Stimulated activated naive B cell treated with anti-CD40 and anti-IgM and Interleukin-4, amounts not matched to agents 10 μg/mL and 1 μg/mL and 100 μg/mL, for 72 hours (primary cell): ENCODE measurements at regions not wholly inside any gene's neighbourhood (a gene's known extent, or its start where the extent isn't known, plus 50 kb on each side); places are given as distances from the start of the nearest gene placed in this dataset.
"Not testable (repeated sequence)": the region's sequence is repeated elsewhere in the genome, so short reads cannot be mapped to it uniquely, and the experiment has no call there.

Experiments
- ATAC-seq, 2 donors: fragments of 150-1000 bp; cut with Tn5 transposase; replicated peaks; 2 replicates each; pipeline ENCODE4 v1.10.0; 2021; ENCODE audit warnings: moderate library complexity in 1 of 2
- DNase-seq: peaks from one replicate; pipeline ENCODE4 v3.0.0; 2021
- H3K27ac Mint-ChIP-seq: one replicate; pipeline ENCODE4 v1.8.0; 2022; ENCODE audit warnings: mild to moderate bottlenecking, mixed read lengths
- H3K27me3 Mint-ChIP-seq, 2 donors: one replicate each; pipeline ENCODE4 v1.8.0; 2022; ENCODE audit warnings: mixed read lengths in 2 of 2
- H3K36me3 Mint-ChIP-seq, 2 donors: one replicate each; pipeline ENCODE4 v1.8.0; 2022; ENCODE audit warnings: mixed read lengths in 2 of 2, mild to moderate bottlenecking in 1 of 2
- H3K4me1 Mint-ChIP-seq, 2 donors: one replicate each; pipeline ENCODE4 v1.8.0; 2022; ENCODE audit warnings: mixed read lengths in 2 of 2, mild to moderate bottlenecking in 1 of 2
- H3K4me3 Mint-ChIP-seq, 2 donors: one replicate each; pipeline ENCODE4 v1.8.0; 2022; ENCODE audit warnings: mild to moderate bottlenecking in 2 of 2, mixed read lengths in 2 of 2, moderate library complexity in 1 of 2
- H3K9me3 Mint-ChIP-seq, 2 donors: one replicate each; pipeline ENCODE4 v1.8.0; 2022; ENCODE audit warnings: mixed read lengths in 2 of 2, mild to moderate bottlenecking in 1 of 2

DNA sequence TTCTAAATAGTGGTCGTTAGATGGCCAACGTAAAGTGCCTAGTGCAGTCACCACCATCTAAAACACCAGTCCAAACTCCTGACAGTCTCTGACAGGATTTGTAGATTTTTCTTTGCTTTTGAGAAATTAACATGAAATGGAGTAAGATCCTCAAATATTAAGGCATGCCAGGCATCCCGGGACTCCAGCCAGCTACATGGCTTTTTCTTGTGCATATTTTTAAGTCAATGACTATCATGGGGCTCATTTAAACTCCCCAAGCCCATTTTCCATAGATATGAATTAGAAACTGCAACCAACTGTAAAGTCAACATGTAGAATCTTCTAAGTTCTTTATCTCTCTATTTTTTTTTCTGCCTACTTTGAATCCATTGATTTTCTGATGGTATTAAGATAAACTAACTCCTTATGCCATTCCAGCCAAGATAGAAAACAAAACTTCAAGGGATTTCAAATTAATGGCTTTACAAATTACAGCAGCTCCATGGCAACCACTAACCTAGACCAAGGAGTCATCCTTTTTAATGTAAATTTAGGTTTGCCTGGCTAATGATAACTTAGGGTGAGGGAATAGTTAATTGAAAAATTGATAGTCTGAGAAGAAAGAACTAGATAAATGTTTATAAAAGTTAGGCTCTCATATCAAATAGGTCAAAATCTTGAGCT is 764.1 kb upstream of the NXPH2 start:
- Mint-ChIP-seq H3K36me3 (no peaks in the 10 kb centered on the region), H3K4me3 (no peak overlapping the region), H3K27me3 (no peaks in the 10 kb centered on the region), H3K4me1 (no peaks in the 10 kb centered on the region), H3K9me3 (peaks cover 13 to 14% of the 10 kb centered on the region in 2 donors), H3K27ac (no peak overlapping the region)
- ATAC-seq = no peak
- DNase-seq = no peak

DNA sequence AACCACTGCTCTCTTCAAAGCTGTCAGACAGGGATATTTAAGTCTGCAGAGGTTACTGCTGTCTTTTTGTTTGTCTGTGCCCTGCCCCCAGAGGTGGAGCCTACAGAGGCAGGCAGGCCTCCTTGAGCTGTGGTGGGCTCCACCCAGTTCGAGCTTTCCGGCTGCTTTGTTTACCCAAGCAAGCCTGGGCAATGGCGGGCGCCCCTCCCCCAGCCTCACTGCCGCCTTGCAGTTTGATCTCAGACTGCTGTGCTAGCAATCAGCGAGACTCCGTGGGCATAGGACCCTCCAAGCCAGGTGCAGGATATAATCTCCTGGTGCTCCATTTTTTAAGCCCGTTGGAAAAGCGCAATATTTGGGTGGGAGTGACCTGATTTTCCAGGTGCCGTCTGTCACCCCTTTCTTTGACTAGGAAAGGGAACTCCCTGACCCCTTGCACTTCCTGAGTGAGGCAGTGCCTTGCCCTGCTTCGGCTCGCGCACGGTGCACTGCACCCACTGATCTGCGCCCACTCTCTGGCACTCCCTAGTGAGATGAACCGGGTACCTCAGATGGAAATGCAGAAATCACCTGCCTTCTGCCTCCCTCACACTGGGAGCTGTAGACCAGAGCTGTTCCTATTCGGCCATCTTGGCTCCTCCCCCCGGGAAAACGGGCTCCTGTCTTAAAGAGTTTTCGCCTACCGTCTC is 758.3 kb upstream of the NXPH2 start:
- not testable (repeated sequence) for H3K4me3 Mint-ChIP-seq, H3K9me3 Mint-ChIP-seq, H3K27me3 Mint-ChIP-seq, H3K27ac Mint-ChIP-seq, H3K4me1 Mint-ChIP-seq, H3K36me3 Mint-ChIP-seq, DNase-seq, ATAC-seq

DNA sequence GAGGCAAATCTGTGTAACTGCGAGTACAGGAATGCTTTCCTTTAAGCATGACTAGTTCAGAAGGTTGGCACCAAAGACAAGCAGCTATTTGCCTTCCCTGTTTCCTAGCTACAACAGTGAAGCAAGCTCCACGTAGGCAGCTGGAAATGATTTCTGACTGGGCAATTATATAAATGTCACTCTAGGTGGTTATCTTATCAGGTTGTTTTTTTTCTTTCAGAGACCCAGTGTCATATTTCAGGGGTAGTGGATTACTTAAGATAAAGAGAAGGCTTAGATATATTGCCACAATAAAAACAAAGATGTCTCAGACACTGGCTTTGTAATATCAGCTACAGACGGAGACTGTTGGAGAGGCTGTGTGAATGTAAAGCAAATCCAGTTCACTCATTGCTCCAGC is 748.9 kb upstream of the NXPH2 start:
- DNase-seq (no peak), ATAC-seq (no peak)
- Mint-ChIP-seq H3K36me3 (no peaks in the 10 kb centered on the region), H3K27ac (no peak overlapping the region), H3K27me3 (no peaks in the 10 kb centered on the region), H3K4me1 (no peaks in the 10 kb centered on the region), H3K9me3 (peaks cover 3 to 4% of the 10 kb centered on the region in 2 donors), H3K4me3 (no peak overlapping the region)

DNA sequence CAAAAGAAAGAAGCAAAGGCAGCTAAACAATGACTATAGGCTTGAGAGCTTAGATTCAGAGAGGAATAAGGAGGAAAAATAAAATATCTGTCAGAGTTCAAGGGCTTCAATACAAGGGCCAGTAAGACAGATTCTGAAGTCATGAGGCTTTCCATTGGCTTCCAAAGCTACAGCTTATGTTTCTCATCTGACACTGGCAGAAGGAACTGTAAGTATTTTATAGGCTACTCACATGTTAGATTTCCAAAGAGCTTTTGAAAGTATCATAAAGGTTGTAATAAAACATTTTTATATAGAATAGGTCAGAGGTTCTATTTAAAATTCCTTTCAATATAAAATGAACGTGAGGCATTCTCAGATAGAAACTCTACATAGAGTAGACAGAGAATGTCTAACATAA is 746.6 kb upstream of the NXPH2 start:
- Mint-ChIP-seq H3K27ac (no peak overlapping the region), H3K4me3 (no peak overlapping the region), H3K9me3 (peaks cover 3% of the 10 kb centered on the region in 2 donors), H3K27me3 (no peaks in the 10 kb centered on the region), H3K36me3 (no peaks in the 10 kb centered on the region), H3K4me1 (no peaks in the 10 kb centered on the region)
- no peak for ATAC-seq
- DNase-seq = no peak

DNA sequence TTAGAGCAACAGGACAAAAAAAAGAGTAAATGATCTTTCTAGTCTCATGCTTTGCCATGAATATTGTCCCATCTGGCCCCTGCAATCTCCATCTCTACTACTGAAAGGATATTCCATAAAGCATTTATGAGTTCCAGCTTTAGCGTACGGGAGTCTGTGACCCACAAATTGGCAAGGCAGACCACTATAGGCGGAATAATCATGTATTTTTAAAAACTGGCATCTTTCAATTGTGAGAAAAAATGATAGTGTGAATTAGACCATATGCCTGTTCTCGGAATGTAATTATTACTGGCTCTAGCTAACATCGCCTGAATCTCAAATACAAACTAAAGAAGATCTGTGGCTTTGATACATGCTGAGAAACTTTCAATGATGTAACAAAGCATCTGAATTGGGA is 738.1 kb upstream of the NXPH2 start:
- H3K4me1 Mint-ChIP-seq = no peaks in the 10 kb centered on the region
- H3K36me3 Mint-ChIP-seq = no peaks in the 10 kb centered on the region
- H3K9me3 Mint-ChIP-seq = peaks cover 3 to 4% of the 10 kb centered on the region in 2 donors
- no peak overlapping the region for H3K27ac Mint-ChIP-seq
- no peak overlapping the region for H3K4me3 Mint-ChIP-seq
- ATAC-seq (no peak), DNase-seq (no peak)
- H3K27me3 Mint-ChIP-seq = no peaks in the 10 kb centered on the region

DNA sequence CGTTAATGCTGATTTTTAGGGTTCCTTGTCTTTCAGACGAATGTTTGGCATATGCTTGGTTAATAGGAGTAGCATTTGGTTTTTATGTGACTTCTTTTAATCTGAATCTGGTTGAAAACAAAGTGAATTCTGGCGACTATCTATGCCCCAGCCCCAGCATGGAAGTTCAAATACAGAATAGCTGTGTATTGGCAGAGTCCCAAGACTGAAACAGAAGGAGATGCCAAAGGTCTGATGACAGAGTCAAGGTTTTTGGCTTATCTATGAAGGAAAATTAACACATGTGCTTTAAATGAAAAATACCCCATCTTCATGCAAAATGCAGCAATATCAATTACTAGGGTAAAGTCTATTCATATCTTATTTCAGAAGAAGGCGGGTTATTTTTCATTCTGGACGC is 734.8 kb upstream of the NXPH2 start:
- Mint-ChIP-seq H3K4me3 (no peak overlapping the region), H3K9me3 (peaks cover 4 to 7% of the 10 kb centered on the region in 2 donors), H3K36me3 (no peaks in the 10 kb centered on the region), H3K27me3 (no peaks in the 10 kb centered on the region), H3K27ac (no peak overlapping the region), H3K4me1 (no peaks in the 10 kb centered on the region)
- ATAC-seq (no peak), DNase-seq (no peak)

DNA sequence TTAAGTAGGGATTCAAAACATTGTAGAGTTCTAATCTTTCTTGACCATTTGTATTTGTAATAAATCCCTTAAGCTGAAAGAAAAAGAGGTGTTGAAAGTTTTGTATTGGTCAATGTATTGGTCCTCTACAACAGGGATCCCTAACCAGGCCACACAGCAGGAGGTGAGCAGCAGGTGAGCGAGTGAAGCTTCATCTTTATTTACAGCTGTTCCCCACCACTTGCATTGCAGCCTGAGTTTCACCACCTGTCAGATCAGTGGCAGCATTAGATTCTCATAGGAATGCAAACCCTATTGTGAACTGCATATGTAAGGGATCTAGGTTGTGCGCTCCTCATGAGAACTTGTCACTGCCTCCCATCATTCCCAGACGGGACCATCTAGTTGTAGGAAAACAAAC is 715.7 kb upstream of the NXPH2 start:
- DNase-seq (no peak), ATAC-seq (no peak)
- Mint-ChIP-seq H3K4me1 (no peaks in the 10 kb centered on the region), H3K9me3 (peaks cover 6 to 8% of the 10 kb centered on the region in 2 donors), H3K27ac (no peak overlapping the region), H3K27me3 (no peaks in the 10 kb centered on the region), H3K36me3 (no peaks in the 10 kb centered on the region), H3K4me3 (no peak overlapping the region)

DNA sequence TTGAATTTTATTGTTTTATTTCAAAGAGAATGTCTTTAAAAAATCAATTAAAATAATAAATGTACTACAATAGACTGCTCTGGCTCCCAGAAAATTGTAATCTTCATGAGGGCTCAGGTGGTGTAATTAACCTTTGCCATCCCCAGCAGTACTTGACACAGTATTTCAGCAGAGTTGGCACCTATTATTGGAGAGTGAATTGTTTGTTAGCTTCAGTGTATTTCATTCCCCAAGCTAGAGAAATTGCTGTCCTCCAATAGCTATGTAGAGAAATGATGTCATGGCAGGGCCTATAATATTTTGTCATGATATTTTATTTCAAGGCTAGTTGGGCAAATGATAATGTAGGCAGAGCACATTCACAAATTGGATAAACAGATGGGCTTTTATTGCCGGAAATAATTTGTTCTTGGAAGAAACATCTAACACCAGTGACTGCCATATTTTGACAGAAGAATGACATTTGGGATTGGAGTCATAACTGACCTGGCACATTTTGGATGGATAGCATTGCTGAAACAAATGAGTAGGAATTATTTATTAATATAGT is 712.0 kb upstream of the NXPH2 start:
- Mint-ChIP-seq H3K36me3 (no peaks in the 10 kb centered on the region), H3K27me3 (no peaks in the 10 kb centered on the region), H3K27ac (no peak overlapping the region), H3K9me3 (peaks cover 0 to 6% of the 10 kb centered on the region in 2 donors), H3K4me1 (no peaks in the 10 kb centered on the region), H3K4me3 (no peak overlapping the region)
- DNase-seq (no peak), ATAC-seq (no peak)

DNA sequence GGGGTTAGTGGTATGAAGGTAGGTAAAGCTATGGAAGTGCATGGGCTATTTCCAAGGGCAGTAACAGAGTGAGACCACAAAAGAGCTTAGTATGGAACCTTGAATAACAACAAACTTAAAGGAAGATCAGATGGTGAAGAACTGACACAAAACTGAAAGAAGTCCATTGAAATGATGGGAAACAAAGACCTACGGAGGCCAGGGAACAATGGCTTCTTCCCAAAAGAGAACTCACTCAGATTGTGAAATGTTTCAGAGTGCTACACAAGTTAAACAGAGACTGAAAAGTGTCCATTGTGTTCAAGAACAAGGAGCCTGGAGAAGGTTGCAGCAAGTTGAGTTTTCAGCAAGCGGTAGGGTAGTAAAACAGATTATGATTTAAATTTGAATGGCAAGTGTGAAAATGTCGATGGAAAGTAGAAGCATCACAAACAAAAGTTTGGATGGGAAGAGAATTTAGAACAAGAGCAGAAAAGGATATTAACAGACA is 700.0 kb upstream of the NXPH2 start:
- H3K4me1 Mint-ChIP-seq = no peaks in the 10 kb centered on the region
- H3K27me3 Mint-ChIP-seq = no peaks in the 10 kb centered on the region
- DNase-seq (no peak), ATAC-seq (no peak)
- H3K36me3 Mint-ChIP-seq = no peaks in the 10 kb centered on the region
- H3K4me3 Mint-ChIP-seq = no peak overlapping the region
- peak overlapping the region; percentile 0 for H3K27ac Mint-ChIP-seq
- H3K9me3 Mint-ChIP-seq = peaks cover 3 to 11% of the 10 kb centered on the region in 2 donors

DNA sequence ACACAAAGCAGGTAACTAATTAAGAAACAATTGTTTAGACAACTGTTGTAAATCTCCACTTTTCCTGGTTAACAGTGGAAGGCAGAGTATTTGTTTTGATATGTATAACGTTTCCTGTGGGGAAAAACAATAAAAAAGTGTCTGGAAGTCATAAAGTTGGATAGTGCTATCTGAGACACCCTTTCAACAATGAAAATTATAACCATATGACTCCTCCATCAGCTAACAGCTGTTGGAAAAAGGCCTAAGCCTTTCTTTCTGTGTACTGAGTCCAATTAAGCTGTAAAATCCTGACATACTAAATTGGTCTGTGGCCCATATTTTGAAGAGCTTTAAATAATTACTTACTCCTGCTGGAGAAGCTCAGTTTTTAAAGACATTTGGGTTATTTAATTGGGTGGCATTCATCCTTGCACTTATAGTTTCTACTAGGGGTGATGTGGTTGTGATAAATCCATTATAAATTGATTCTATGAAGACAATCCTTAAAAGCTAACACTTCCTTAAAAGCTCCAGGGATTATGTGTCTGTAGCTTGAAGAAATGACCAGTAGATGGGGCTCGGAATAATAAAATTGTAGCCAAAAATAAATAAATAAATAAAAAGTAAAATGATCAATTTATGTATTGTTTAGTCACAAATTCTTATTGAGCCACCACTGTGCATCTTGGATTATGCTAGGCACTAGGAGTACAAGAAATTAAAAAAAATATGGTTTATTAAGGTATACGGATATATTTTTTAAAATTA is 698.1 kb upstream of the NXPH2 start:
- DNase-seq (no peak), ATAC-seq (no peak)
- Mint-ChIP-seq H3K27ac (no peak overlapping the region), H3K27me3 (no peaks in the 10 kb centered on the region), H3K36me3 (no peaks in the 10 kb centered on the region), H3K9me3 (peaks cover 3 to 8% of the 10 kb centered on the region in 2 donors), H3K4me3 (no peak overlapping the region), H3K4me1 (no peaks in the 10 kb centered on the region)

DNA sequence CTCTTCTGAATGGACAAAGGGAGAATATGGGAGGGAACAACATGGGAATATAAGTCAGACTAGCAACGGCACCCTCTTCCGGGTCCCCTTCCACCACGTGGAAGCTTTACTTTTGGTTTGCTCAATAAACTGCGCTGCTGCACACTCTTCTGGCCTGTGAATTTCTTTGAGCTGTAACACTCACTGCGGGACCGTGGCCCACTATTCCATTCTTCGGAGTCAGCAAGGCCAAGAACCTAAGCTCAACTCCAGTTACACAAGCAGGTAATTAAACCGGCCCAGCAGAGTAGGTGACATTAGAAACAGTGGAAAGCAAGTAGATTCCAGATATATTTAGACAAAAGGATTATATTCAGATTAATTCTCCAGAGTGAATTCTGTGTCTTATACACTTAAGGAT is 697.4 kb upstream of the NXPH2 start:
- H3K27me3 Mint-ChIP-seq = no peaks in the 10 kb centered on the region
- H3K4me1 Mint-ChIP-seq = no peaks in the 10 kb centered on the region
- no peaks in the 10 kb centered on the region for H3K36me3 Mint-ChIP-seq
- no peak for DNase-seq
- peaks cover 3 to 8% of the 10 kb centered on the region in 2 donors for H3K9me3 Mint-ChIP-seq
- no peak overlapping the region for H3K4me3 Mint-ChIP-seq
- no peak overlapping the region for H3K27ac Mint-ChIP-seq
- ATAC-seq = no peak

DNA sequence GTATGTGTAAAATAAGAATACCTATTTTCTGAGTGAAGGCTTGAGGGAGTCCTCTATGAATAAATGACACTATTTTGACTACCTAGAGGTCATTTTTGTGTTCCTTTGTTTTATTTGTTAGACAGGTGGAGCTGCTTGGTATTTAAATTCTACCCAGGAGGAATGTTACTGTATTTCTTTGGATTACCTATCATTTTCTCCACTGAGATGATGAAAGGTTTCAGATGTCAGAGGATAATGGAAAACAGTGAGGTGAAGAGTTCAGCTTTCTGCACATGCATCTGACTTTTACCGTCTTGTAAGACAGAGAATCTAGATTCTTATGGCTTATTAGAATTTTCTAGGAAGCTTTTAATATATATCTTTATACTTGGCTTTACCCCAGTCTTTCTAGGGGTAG is 689.8 kb upstream of the NXPH2 start:
- H3K36me3 Mint-ChIP-seq = no peaks in the 10 kb centered on the region
- H3K9me3 Mint-ChIP-seq = peaks cover 0 to 2% of the 10 kb centered on the region in 2 donors
- no peak overlapping the region for H3K27ac Mint-ChIP-seq
- DNase-seq (no peak), ATAC-seq (no peak)
- H3K4me3 Mint-ChIP-seq = no peak overlapping the region
- H3K4me1 Mint-ChIP-seq = no peaks in the 10 kb centered on the region
- no peaks in the 10 kb centered on the region for H3K27me3 Mint-ChIP-seq

DNA sequence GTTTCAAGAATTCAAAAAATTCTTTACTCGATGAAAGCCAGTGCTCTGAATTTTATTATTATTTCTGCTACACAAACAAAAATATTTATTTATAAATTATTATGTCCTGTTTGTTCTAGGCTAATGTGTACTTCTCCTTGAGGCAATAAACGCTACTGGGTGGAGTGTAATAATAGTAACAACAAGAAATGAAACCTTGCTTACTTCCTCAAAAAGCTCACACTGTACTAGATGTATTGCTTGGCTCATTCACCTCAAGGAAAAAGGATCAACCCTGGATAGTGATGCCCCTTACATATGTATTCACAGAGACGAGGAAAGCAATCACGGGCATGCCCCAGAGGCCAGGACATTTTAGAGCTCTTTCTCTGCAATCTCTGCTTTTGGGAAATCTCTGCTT is 685.6 kb upstream of the NXPH2 start:
- Mint-ChIP-seq H3K4me1 (no peaks in the 10 kb centered on the region), H3K9me3 (peaks cover 3% of the 10 kb centered on the region in 2 donors), H3K27me3 (no peaks in the 10 kb centered on the region), H3K36me3 (no peaks in the 10 kb centered on the region), H3K4me3 (no peak overlapping the region), H3K27ac (no peak overlapping the region)
- DNase-seq (no peak), ATAC-seq (no peak)

DNA sequence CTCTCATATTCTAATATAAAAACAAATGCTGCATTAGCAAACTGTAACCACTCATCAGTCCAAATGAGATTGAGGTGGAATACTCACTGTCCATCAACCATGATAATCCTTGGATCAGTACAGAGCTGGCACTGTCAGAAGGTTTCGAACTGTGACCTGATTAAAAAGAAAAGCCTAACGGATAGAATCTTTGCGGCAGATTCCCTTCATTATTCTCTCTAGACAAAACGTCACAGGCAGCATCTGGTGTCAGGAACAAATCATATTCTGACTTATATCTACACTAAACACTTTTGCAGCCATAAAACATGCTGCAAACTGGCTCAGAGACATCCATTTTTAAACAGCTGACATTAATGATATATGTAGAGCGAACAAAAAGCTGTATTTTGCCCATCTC is 677.7 kb upstream of the NXPH2 start:
- Mint-ChIP-seq H3K4me1 (no peaks in the 10 kb centered on the region), H3K36me3 (no peaks in the 10 kb centered on the region), H3K27ac (no peak overlapping the region), H3K4me3 (no peak overlapping the region), H3K9me3 (peaks cover under 1 to 7% of the 10 kb centered on the region in 2 donors), H3K27me3 (no peaks in the 10 kb centered on the region)
- no peak for ATAC-seq
- no peak for DNase-seq
